B cell (primary cell): ENCODE measurements at regions not wholly inside any gene's neighbourhood (a gene's known extent, or its start where the extent isn't known, plus 50 kb on each side); places are given as distances from the start of the nearest gene placed in this dataset.

Source experiments
- CTCF ChIP-seq: fragments of 200-600 bp; IDR thresholded peaks from one replicate; pipeline ENCODE4 v1.8.0; 2022; ENCODE audit warnings: antibody characterized with exemption, mild to moderate bottlenecking
- EZH2 ChIP-seq: IDR thresholded peaks from 2 replicates; pipeline ENCODE4 v1.6.1; 2012; ENCODE audit warnings: borderline replicate concordance, low read depth, mild to moderate bottlenecking, moderate library complexity, low read length; ENCODE audit not compliant: insufficient read depth, poor library complexity, severe bottlenecking

GRCh38 chr3:144521131-144521530 is 549.5 kb downstream of the DIPK2A start:
- TF ChIP-seq CTCF: no peak
- no peak for TF ChIP-seq EZH2
